GM18511 (cell line): ENCODE measurements at regions not wholly inside any gene's neighbourhood (a gene's known extent, or its start where the extent isn't known, plus 50 kb on each side); places are given as distances from the start of the nearest gene placed in this dataset.
A peak's percentile ranks its signal among the peaks of the same experiment; 100 is the strongest.
"Not testable (repeated sequence)": the region's sequence is repeated elsewhere in the genome, so short reads cannot be mapped to it uniquely, and the experiment has no call there.

Experiments used
- ATAC-seq: cut with Tn5 transposase; IDR thresholded peaks from one replicate; pipeline ENCODE4 v1.9.1; 2021; ENCODE audit warnings: mild to moderate bottlenecking, moderate library complexity; ENCODE audit not compliant: unreplicated experiment

DNA sequence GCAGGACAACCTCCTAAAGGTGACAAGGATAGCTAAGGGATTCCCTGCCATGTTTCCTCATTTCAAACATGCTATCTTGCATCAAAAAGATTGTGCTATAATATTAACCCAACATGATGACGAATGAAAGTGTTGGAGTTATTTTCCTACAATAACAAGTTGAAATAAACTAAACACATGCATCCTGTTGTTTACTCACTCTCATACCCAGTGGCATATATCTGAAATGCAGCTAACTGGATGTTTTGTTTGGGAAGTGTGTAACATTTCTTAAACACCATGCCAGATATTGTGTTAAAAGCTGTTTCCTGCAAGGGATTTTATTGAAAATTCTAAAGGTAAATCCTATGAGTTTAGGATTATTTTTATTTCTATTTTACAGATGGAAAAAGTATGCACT, 139.6 kb downstream of the TFPI2 start:
- no peak for ATAC-seq

DNA sequence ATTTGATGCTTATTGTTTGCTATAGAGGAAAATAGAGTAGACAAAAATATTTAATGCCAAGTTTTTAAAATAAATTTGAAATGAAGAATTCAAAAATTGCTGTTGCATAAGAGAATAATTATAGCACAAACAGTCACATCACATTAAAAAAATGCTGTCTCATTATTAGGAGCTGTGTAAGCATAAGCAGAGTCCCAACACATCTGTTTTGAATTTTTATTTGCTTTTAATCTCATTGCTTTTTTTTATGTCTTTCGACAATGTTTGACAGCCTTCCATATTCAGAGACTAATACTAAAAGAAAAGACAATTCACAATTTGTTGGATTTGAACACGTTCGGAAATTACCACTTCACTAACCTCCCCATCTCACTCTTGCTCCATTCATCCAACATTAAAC, 143.5 kb downstream of the TFPI2 start:
- no peak for ATAC-seq

DNA sequence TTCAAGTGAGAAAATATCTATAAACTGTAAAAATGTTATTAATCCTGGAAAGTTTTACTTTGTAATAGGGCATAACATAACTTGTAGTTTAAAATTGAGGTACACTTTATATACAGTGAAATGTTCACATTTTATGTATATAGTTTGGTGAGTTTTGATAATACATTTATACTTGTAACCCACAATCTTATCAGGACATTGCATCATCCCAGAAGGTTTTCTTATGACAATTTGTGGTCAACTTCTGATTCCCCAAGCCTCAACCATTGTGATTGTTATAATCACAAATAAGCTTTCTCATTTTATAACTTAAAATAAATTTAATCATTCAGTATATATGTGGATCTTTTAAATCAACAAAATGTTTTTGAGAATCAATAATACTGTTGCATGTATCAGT, 151.1 kb downstream of the TFPI2 start:
- no peak for ATAC-seq

DNA sequence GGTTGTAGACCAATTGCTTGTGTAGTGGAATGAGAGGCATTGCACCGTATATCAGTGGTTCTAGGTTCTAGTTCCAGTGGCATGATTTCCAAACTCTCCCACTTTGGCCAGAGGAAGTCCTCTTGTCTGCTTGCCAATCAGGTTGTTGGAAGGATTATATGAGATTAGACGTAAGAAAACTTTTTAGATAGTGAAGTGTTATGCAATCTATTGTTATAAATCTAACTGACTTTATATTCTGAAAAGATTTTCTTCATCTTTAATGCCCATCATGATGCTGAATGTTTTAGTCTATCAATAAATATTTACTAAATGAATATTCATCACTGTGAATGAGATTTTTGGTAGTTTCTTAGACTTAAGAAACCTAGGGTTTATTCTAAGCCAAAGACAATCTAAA, 152.6 kb downstream of the TFPI2 start:
- no peak for ATAC-seq

GRCh38 chr7:93736668-93737369, 153.7 kb downstream of the TFPI2 start:
- no peak for ATAC-seq

GRCh38 chr7:93728292-93728691, 153.8 kb upstream of the CALCR start:
- ATAC-seq: no peak

- ATAC-seq: no peak
Measured at GRCh38 chr7:93725954-93726353, 151.4 kb upstream of the CALCR start.

- ATAC-seq: no peak
Measured at GRCh38 chr7:93723424-93724124, 149.1 kb upstream of the CALCR start.

- ATAC-seq: no peak
Measured at GRCh38 chr7:93720106-93720505, 145.6 kb upstream of the CALCR start.

DNA sequence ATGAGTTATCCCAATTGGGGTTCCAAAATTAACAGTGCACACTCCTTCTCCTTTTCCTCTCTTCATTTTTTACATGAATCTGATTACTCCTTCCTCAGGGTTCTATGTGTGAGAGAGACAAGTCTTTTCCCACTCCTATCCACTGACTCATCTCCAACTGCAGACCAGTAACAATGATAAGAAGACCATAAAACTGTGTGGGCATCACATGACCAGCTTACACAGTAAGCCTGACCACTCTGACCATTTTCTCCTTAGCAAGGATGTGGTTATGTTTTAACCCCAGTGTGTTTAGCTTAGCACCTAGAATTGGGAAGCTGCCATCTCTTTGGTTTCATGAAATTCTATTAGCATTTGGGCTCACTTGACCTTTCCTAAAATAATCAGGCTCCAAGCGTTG, 145.0 kb upstream of the CALCR start:
- ATAC-seq: no peak

- ATAC-seq: no peak
Measured at GRCh38 chr7:93717217-93717900, 142.8 kb upstream of the CALCR start.

DNA sequence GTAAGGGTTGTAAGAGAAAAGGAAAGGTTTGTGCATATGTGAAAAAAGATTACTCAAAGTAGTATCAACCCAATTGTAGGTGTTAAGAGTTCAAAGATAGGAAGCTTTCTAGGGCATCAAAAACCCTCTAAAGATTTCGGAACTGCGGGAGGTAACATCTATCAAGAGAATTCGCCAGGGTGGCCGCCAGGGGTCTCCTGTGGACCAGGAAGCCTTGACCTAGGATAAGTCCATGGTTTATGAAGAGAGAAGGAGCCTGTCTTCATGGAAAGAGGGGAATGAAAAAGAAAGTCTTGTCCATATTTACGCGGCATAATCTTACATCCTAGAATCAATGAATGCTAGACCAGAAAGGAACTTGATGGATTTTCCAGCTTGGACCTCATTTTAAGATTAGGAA, 140.7 kb upstream of the CALCR start:
- peak; percentile 78 for ATAC-seq

DNA sequence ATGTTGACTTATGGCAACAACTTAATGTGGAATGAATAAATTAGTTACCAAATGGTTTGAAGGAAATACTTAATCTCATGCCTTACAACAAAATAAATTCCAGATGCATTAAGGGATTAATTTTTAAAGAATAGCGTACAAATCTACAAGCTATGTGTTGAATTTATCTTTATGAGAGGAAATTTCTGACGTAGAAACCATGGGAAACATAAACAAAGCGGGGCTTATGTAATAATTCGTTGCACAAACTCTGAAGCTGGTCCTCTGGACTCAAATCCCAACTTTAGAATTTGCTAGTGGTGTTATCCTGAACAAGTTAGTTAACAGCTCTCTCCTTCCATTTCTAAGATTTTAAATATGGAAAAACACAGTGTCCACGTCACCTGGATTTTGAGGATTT, 137.4 kb upstream of the CALCR start:
- ATAC-seq: no peak

- not testable (repeated sequence) for ATAC-seq
Measured at GRCh38 chr7:93708255-93708654, 133.7 kb upstream of the CALCR start.

DNA sequence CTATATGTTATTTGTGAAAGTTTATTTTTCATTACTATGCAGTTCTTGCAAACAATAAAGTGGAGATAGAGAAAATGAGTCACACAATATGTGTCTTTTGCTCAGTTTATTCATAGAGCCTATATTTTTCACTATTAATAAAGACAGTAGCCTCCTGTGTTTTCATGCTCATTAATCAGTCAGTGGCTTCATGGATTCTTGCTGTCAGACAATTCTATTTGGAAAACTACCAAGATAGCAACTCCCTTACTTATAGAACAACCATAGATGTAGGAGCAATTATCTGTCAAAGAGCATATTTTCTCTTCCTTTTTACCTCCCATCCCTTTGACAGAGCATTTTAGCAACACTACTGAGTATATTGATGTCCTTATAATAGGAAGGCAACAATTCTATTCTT, 132.7 kb upstream of the CALCR start:
- no peak for ATAC-seq

- not testable (repeated sequence) for ATAC-seq
Measured at GRCh38 chr7:93706162-93706561, 131.6 kb upstream of the CALCR start.

DNA sequence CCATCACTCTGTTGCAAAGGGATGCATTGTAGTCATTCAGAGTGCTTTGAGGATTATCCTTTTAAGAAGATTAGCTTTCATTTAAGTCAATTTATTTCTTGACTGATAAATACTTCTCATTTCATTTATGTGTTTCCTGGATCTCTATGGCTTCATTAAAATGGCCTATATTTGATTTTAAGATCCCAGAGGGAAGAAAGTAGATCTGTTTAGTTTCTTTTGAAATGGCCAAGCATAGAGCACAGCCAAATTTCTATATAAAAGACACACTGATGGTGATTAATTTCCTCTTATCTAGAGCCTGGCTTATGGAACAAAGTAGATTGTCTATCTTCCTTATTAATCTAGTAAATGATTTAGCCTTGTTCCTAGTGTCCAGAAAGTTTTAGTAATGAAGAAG, 129.7 kb upstream of the CALCR start:
- no peak for ATAC-seq

DNA sequence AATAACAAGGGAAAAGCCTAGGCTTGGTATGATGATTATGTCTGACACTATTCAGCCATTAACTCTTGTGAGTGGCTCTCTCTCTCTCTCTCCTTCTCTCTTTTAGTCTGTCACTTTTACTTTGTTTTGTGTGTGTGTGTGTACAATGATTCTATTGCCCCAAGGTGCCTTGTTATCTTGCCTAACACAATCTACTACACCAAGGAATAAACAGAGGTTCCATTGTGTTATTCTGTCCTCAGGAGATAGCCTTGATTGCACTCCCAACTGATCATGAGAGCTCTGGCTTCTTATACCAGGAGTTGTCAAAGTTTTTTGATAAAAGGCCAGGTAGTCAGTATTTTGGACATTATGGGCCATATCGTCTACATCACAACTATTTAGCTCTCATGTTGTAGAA, 123.4 kb upstream of the CALCR start:
- ATAC-seq: no peak

DNA sequence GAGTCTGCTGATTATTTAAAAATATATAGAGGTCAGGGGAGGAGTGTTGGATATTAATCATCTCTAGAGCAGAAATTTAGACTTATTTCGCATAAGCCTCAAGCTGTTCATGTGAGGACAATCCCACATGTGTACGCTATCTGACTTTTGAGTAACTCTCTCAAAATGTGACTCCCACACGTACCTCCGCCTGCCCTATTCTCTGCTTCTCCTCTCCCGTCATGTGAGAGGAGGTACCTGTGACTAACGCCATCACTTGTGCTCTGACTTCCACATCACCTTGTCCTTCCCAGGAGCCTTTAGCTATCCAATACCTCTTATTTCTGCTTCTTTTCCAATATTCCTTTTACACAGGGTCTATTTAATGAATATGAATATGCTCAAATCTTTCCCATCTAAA, 119.3 kb upstream of the CALCR start:
- ATAC-seq: no peak

DNA sequence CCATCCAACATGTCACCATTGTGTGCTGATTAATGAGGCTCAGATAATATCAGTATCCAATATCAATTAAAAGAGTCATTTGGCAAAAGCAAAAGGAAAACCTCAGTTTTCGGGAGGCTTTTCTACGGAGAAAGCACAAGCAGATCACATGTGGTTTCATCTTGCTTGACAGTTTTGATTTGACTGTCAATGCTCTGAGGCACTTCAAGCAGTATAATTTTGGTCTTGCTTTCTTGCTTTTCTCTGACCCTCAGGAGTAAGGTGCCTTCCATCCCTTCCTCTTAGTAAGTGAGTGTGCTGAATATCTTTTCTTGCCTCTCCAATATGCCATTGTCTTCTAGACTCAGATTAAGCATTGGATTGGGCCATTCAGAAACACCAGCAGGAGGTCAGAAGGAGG, 115.5 kb upstream of the CALCR start:
- ATAC-seq: no peak

GRCh38 chr7:93678185-93678584, 103.7 kb upstream of the CALCR start:
- ATAC-seq: no peak
